ENCODE measurements at regions not wholly inside any gene's neighbourhood (a gene's known extent, or its start where the extent isn't known, plus 50 kb on each side); places are given as distances from the start of the nearest gene placed in this dataset.

DNA sequence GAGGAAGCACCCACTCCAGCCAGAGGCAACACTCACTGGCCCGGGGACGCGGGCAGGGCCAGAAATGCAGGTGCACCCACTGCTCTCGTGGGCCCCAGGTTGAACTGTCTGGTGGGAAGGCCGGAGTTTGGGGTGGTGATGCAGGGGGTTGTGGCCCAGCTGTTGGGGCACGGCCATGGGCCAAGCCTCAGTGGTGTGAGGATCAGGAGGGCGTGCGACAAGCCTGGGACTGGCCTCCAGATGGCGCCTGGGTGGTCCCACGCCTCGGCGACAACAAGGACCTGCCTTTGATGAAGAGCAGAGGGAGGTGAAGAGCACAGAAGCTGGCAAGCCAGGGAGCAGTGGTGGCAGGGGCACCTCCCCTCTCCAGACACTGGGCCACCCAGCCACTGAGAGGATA, 240.8 kb downstream of the BRD1 start:
- DNase-seq, result no peak

DNA sequence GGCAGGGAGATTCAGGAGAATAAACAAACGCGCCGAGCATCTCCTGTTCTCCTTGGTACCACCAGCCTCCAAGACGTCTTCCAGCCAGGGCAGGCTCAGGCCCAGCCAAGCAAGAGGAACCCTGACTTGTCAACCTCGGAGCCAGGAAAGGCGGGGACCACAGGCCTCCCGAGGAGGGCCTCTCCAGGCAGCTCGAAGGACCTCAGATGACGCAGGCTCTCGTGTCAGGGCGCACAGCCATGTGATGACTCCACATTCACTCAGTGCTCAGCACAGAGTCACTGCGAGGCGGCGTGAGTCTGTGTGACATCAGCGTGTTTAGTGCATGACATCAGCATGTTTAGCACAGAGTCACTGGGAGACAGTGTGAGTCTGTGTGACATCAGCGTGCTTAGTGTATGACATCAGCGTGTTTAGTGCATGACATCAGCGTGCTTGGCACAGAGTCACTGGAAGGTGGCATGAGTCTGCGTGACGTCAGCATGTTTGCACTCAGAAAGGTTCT, 241.4 kb downstream of the BRD1 start:
- no peak for DNase-seq

DNA sequence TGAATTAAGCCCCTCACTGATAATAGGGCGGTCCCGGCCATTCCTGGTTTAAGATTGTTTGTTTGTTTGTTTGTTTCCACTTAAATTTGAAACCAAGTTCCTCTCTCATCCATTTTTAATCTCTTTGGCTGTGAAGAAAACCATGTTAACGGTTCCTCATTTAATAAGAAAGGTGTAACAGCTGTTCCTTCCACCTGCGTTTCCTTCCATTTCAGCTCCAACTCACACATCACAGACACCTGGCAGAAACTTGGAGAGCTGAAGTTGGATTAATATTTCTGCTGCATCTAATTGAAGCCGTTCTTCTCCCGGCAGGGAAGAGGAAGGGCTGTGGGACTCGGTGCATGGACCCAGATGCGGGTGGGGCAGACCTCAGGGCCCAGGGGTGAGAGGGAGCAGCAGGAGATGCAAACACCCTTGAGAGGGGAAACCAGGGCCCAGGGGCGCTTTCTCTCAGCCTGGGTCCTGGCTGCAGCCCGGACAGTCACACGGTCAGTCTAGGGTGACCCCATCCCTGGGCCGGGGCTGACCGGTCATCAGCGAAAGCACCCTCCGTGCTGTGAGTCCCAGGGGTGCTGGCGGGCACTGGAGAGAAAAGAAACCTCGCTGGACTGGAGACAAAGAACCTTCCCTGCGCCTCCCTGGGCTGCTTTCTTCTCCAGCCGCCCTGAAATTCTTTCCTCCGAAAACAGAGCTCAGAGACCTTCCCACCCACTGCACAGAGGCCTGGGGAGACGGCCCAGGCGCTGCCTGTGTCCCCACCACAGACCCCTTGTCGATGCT, 242.0 kb downstream of the BRD1 start:
- DNase-seq, result no peak

DNA sequence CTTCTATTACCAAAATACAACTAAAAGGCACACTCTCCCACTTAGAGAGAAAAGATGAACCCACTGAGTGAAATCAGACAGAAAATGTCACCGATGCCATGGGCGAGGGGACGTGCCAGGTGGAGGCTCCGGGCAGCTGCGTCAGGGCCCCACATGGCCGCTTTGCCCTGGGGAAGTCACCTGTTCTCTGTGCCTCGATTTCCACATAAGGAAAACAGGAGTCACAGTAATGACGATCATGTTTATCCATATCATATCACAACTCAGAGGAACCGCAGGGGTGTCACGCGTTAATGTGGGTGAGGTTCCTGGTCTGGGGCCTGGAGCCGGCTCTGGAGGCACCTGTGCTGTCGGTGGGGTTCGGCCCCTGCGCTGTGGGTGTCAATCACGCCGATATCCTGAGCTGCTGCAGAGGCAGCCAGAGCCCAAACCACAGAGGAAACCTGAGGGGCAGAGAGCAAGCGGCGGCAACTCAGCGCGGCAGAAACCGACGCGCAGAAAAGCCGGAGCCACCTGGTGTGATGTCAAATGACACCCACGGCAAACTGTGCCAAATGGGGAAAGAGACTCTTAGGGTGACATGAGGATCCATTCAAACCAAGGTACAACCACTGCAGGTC, 243.7 kb downstream of the BRD1 start:
- DNase-seq, result no peak

DNA sequence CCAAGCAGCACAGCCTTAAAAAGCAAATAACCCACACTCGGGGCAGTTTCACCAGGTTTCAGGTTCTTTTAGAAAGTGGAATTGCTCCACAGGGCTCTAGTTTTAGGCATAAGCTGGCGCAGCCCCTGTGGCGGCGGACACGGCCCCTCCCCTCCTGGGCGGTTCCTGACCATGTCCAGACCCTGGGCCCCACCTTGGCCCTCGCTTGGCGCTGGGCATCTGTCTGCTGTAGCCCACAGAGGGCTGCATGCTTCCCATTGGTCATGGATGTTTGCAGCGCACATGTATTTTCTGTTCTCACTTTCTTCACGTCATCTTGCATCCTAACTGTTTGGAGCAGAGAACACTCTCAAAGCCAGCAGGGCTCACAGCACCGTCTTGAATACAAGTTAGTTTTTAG, 244.3 kb downstream of the BRD1 start:
- no peak for DNase-seq

DNA sequence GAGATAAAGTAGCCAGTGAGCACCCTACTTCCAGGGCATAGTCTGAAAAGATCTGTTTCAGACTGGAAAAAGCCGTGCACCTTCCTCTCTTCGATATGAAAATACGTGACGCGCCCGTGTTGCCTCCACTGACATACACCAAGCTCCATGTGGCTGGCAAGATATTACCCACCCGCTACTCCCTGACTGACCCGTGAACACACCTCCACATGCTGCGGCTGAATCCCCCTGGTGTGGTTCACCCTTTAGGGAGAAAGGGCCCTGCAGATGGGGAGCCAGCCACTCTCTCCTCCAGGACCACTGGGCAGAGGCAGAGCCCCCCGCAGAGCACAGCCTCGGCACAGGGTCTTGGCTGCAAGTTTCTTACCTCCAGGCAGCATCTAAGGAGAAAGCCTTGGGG, 245.0 kb downstream of the BRD1 start:
- DNase-seq, result no peak

DNA sequence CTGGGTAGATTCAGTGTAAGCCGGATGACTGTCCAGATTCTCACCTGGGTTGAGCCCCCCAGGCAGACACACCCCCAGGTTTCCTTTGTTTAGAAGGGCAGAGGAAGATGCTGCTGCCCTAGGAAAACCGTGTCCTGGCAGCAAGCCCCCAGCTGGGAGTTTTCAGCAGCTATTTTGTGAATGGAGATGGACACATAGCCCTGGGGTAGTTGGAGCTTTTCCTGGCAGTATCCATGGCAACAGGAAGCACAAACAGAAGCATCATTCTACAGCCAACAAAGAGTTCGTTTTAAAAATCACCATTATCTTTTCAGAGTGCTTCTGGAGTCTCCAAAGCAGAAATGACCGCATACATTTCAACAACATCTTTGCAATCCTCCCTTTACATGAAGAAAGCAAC, 245.5 kb downstream of the BRD1 start:
- no peak for DNase-seq

DNA sequence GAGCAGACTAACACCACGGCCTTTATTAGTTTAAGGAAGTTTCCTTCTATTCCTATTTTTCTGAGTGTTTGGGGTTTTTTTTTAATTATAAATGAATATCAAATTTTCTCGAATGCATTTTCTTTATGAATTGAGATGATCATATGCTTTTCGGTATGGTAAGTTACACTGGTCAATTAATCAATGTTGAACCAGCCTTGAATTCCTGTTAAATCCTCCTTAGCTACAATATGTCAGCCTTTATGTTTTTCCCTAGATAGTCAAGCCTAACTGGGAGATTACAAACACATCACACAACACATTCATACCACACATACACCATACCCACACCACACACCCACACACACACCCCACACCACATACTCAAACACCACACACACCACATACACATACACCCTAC, 247.6 kb downstream of the BRD1 start:
- DNase-seq, result no peak

DNA sequence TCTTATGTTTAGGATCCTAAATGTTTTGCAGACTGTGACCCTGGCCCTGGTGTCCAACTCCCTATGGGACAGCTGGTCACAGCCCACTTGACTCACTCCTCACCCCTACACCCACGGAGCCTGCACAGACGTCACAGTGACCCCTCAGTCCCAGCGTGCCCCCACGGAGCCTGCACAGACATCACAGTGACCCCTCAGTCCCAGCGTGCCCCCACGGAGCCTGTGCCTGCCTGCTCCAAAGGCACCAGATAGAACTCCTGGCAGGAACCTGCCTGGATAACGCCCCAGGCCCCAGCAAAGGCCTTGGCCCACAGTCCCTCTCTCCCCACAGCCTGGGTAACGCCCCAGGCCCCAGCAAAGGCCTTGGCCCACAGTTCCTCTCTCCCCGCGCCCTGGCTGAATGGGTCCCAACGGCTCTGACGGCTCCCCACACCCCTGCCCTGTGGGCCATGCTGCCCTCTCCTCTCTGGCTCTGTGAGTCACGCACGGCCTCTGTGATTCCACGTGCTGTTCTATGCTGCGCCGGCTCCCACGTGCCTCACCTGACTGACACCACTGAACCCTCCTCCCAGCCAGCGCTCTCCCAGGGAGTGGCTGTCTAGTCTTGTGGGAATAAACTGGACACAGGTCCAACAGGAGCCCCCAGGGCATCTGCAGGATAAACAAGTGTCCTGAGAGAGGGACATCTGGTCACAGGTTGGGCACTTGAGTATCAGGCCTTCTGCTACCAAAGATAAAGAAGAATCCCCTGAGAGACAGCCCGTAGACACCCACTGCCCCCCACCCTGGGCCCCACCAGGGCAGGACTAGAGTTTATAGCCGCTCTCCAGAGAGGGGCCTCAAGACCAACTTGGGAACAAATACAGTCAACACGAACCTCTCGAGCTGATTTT, 250.3 kb downstream of the BRD1 start:
- DNase-seq, result no peak

DNA sequence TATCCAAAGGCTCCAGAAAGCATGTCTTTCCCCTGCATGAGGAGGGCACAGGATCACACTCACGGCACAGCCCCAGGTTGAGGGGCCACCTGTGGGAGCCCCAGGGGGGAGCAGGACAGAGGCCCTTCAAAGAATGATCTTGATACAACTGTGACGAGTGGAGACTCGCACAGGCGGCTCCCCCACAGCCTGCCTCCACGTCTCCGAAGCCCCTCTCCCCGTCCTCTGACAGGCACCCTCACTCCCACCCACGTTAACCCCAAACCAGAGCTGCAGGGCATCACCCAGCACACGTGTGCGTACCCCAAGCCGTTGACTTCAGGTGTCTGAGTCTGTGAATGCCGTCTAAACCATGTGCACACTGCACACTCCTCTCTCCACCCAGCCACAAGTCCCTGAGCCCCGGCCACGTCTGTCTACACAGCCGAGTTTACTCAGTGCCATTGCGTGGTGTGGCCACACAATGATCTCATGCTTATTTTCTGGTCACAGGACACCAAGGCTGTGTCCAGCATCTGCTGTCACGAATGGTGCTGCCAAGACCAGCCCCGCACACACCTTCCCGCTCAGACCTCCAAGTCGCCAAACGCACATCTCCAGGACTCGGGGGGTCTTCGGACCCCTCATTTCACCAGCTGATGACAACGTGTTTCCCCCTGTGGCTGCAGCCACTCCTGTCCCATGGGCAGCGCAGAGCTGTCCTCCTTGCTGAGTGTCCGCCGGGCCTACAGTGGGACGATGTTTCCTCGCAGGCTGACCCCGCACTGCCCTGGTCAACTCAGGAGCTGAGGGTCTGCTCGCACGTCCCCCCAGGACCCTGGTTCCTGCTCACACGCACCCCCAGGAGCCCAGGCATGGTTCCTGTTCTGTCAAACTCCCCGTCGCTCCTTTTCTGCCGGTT, 251.2 kb downstream of the BRD1 start:
- no peak for DNase-seq

DNA sequence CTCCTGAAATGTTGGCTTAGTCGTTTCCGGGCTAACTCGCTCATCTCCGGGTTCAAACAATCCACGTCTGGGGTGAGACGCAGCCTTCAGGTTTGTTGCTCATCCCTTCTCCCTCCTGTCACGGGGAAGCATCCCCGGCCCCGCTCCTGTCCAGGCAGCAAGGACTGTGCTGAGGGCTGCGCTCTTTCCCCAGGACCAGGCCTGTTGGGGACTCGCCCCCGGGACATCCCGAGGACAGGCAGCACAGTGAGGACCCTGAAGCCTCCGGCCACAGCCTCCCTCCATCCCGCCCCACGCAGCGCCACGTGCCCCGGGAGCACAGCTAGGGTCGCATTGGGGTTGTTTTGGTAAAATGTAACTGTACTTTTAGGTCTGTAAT, 252.0 kb downstream of the BRD1 start:
- no peak for DNase-seq

DNA sequence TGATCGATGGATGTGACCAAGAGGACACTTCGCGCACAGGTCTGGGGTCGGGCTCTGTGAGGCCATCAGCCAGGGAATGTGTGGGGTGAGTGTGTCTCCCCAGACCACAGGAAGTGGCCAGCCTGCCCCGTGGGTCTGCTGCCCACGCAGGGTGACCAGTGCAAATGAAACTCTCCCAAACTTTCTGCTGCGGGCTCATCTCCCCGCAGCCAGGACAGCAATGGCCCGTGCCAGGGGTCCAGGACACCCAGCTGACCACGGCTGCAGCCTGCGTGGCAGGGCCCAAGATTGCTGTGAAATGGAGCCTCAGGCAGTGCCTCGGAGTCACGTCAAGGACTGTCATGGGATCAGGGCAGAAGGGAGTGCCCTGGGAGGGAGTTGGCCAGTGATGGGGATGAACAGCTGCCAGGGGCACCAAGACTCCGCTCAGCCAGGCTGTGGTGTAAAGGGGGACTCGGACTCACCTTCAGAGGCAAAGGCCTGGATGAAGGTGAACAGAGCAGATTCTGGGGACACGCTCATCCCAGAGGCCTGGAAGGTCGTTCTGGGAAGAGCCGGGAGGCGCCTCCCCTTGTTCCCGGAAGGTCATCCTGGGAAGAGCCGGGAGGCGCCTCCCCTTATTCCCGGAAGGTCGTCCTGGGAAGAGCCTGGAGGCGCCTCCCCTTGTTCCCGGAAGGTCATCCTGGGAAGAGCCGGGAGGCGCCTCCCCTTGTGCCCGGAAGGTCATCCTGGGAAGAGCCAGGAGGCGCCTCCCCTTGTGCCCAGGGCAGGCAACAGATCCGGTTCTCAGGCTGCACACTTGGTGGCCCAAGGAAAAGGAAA, 252.6 kb downstream of the BRD1 start:
- no peak for DNase-seq

DNA sequence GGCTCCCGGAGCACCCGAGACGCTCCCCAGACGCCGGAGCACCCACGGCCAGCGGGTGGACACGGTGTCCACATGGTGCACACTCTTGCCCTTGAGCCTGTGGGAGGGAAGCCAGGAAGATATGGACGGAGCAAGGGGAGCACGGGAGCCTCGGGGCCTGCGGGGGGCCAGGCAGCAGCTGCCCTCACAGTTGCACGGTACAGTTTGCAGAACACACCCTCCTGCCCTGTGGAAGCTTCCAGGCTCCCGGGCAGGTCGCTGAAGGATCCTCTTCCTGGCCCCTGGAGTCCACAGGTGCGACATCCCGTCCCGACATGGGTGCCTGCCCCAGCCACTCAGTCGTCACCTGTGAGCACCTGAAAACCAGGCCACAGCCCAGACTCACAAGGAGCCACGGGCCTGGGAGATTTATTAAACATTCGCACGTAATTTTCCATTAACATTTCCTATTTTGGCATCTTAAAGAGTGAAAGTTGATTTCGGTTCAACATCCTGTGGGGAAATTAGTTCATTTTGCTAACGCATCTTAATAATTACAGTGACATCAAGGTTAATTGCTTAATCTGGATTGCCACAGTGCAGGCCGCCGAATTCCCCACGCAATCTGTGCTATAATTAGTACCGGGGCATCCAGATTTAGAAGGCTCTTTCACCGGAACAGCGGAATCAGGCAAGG, 253.3 kb downstream of the BRD1 start:
- DNase-seq, result no peak

DNA sequence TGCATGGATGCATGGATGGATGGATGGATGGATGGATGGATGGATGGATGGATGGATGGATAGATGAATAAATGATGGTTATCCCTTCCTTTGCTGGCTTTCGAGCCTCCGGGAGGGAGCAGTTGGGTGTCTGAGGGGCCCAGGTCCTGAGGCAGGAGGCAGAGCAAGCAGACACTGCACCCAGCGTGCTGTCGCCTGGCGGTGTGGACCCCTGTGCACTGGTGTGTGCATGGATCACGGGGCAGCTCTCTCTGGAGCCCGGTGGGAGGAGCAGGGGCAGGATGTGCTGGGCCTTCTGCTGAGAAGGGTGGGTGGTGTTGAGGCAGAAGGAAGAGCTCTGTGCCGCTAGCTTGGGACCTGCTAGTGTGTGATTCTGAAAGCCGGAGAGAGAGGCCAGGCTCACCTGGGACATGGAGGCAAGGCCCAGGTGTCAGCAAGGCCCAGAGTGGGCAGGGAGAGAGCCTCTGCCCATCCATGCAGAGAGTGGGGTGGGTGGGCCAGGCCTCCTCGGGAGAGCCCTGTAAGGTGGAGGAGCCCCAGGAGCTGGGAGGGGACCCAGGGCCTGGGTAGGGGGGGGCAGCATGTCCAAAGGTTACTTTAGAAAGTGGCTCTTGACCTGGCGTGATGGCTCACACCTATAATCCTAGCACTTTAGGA, 254.4 kb downstream of the BRD1 start:
- DNase-seq, result no peak

DNA sequence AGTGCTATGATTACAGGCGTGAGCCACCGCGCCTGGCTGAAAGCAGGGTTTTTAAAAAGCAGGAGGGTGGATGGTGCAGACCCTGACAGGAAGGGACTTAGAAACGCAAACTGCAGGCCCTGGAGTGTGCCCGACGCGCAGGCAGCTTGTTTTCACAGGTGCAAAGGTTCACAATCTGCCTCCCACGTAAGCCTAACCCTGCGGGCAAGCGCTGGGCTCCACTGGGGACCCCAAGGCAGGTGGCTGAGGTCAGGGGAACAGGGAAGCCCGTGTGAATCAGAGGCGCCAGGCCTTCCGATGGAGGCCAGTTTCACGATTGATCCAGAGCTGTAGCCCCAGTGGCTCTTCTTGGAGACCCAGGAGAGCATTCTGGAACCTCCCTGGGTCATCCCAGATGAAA, 256.3 kb downstream of the BRD1 start:
- no peak for DNase-seq

DNA sequence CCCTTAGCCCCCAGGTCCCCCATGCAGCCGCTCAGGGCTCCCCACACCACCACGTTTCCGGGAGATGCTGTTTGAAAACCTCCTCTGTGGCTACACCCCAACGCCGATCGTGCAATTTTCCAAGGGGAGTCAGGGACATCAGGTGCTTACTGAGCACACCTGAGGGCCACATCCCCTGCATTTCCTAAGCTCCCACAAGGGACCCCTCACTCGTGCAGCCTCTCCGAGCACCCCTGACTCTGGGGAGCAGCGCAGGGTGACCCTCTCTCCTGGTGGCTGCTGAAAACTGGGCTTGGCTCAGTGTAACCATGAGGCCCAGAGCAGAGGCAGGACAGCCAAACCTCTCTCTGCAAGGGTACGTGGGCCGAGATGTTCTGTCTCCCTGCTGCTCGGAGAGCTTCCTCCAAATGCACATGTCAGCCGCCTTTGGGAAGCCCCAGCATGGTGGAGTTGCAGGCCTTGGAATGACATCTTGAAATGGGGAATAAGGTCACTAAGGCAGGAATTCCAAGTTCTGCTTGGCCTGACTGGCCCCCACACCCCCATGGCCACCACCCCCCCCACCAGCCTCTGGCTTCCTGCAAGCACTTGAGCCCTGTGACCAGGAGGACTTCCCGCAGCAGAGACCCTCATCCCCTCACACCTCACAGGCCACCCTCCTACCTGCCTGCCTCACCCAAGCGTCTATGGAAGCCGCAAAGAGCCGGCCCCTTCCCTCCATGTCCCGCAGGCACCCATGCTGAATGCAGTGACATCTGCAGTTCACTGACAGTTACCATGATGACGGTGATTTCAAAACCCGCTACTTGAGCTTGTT, 257.4 kb downstream of the BRD1 start:
- DNase-seq, result no peak

DNA sequence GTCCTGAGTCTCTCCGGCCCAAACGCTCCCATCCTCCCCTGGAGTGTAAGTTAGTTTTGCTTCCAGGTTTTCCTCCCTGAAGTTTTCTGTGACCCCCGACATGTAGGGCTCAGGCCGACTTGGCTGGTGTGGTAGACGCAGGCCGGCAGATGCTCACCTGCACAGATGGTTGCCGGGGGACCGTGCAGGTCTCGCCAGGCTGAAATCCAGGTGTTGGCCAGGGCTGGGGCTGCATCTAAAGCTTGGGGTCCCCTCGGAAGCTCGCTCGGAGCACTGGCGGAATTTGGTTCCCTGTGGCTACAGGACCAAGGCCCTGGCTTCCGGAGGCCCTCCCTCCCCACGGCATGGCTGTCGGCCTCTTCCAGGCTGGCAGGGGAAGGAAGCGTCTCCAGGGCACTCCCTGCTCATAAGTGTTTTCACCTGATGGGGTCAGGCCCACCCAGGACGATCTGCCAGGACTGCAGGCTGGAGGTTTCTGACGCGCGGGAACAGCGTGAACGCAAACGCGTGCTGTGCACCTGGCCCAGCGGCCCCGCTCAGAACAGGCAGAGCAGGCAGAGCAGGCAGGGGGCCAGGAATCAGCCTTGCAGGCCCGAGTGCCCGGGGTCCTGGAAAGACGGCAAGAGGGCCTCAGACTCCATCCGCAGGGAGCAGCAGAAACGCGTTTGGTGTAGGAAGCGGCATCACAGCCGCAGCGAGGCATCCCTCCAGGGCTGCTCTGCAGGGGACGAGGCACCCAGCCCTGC, 258.2 kb downstream of the BRD1 start:
- no peak for DNase-seq

DNA sequence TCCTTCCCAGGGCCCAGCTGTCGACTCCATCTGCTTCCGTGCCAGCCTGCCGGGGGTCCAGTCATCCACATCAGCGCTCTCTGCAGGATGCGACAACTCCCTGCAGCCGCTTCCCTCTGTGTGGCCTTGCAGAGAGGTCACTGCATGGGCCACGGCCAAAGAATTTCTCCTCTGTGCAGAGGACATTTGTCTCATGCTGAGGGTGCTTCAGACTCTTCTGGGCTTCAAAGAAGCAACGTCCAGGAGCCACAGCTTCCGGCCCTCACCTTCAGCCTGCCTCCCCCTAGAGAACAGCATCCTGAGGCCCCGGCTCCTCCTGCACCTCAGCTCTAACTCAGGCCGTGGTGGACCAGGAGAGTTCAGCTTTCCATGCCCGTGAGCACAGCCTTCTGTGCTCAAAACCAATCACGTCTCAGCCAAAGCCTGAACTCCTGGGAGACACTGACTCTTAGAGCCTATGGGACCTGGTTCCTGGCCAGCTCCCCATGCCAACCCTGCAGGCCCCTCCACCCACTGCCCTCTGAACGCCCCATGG, 258.9 kb downstream of the BRD1 start:
- DNase-seq, result no peak
